GM03348 (cell line): ENCODE measurements at regions not wholly inside any gene's neighbourhood (a gene's known extent, or its start where the extent isn't known, plus 50 kb on each side); places are given as distances from the start of the nearest gene placed in this dataset.
"Not testable (repeated sequence)": the region's sequence is repeated elsewhere in the genome, so short reads cannot be mapped to it uniquely, and the experiment has no call there.

Source experiments
- DNase-seq: peaks from one replicate; pipeline ENCODE4 v3.0.0; 2012; ENCODE audit warnings: low spot score

DNA sequence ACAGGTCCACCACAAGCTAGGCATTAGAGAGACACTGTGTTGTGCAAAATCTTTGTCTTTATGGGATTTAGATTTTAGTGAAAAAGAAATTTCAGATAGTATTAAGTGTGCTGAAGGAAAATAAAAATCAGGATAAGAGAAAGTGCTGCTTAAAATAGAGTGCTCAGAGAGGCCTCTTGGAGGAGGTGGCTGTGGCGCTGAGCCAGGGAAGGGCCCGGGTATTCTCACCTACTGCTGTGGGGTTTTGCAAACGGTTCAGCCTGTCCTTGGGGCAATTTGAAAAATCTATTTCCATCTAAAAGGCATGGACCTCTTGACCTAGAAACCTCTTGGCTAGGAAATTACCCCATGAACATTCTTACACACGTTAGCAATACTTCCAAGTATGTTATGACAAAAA, 267.7 kb downstream of the TJP1 start:
- DNase-seq, result no peak

DNA sequence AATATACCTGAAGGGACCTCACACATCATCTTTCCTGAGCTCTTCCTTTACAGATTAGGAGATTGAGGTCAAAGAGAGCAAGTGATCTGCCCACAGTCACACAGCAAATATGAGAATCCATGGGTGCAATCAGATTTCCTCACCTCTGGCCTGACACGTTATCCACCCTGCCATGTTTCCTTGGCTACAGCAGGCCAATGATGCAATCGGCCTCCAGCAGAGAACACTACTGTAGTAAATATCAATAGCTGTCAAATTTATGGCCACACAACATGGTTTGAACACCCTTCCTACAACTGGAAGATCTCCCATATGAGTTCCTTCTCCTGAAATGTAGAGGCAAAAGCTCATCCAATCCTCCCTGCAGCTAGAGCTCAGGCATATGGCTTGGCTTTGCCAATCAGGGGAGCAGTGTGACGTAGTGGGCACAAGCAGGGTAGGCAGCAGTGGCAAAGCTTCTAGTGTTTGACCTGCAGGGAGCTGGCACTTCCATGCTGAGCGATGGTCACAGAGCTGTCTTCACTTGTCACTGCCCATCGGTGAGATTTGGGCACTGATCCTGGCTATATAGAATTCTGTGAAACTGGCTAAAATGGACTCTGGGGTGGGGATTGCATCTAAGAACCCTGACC, 271.3 kb downstream of the TJP1 start:
- DNase-seq, result no peak

DNA sequence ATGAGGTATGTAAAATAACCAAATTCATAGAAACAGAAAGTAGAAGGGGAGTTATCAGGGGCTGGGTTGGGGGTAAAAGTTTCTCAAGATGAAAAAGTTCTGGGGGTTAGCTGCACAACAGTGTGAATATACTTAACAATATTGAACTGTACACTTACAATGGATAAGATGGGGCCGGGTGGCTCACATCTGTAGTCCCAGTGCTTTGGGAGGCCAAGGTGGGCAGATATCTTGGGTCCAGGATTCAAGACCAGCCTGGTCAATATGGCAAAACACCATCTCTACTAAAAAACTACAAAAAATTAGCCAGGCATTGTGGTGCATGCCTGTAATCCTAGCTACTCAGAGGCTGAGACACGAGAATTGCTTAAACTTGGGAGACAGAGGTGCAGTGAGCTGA, 274.3 kb downstream of the TJP1 start:
- no peak for DNase-seq

DNA sequence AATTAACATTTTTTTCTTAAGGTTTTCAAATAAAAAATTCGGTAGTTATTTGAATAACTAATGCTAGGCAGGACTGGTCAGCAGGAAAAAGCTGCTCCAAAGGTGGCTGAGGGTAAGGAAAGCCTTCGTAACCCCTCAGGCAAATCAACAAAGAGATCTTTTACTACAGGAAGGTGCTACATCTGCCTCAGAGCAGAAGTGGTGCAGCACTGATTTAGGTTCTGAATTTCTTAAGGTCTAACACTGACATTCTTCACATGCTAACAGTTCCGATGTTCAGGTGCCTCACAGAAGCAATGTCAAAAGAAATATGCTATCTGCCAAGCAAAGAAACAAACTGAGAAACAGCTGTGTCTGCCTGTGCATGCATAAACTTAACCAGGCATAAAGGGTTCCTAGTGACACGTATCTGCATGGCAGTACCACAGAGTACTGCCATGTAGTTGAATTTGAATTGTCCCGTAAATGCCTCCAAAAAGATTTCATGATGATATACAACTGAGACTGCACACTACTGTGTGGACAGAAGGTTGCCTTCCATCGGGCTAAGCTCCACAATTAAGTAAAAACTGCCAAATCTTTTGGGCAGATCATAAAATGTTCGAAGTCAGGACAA, 275.0 kb upstream of the NSMCE3 start:
- DNase-seq, result no peak

DNA sequence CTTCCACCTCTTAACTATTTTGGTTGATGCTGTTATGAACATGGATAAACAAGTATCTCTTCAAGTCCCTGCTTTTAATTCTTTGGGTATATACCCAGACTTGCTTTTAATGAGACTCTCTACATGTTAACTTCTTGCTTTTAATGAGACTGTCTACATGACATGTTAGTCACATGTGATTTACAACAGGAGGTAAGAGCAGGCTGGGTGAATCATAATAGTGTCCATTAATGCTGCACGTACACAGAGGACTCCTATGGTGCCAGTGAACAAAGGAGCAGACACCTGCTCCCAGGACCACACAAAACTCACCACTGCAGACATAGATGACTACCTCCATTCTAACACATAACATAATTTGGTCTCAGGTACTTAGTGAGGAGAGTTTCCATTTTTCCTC, 273.4 kb upstream of the NSMCE3 start:
- no peak for DNase-seq

DNA sequence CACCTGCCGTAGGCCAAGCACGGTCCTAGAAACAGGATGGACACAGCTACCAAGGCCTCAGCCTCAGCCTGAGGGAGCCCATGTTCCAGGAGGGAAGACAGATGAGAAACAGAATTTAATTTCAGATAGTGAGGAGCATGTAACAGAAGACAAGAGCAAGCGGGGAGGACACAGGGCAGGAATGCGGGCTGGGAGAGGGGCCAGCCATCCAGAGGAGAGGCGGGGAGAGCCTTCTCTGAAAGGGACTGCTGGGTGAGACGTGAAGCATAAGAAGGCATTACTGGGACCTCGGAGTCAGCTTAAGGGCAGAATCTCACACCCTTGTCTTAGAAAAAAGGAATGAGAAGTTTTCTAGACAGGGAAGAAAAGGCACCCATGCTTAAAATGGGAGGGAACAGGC, 271.7 kb upstream of the NSMCE3 start:
- DNase-seq, result no peak

DNA sequence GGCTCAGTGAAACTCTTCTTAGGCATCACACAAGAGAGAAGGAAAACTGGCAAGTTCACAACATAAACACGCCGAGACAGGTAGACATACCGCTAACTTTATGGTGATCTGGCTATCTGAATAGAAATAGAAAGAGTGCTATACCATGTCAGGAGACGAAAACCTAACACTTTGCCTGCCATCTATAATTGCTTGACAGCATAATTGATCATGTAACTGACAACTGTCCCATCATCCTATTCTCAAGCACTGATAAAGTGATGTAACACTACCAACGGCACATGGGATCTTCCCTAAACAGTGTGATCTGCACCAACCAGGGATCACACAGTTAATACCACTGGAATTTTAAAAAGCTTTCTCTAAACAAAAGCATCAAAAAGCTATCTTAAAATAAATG, 270.9 kb upstream of the NSMCE3 start:
- no peak for DNase-seq

DNA sequence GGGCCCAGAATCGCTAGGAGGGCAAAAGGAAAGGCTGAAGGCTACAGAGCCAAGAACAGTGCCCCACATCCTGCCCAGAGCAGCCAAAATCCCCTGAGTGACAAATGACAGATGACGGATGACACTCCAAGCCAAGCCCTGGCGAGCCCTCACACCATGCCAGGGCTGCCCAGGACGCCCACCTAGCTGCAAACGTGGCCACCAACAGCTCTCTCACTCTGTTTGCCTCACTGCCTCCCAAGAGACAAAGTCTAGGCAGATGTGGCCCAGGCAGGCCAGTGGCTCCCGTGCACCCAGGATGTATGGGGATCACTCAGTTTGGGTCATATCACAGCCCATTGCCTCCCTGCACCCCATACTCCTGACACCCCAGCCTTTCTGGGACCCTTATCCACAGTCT, 270.1 kb upstream of the NSMCE3 start:
- DNase-seq, result no peak

DNA sequence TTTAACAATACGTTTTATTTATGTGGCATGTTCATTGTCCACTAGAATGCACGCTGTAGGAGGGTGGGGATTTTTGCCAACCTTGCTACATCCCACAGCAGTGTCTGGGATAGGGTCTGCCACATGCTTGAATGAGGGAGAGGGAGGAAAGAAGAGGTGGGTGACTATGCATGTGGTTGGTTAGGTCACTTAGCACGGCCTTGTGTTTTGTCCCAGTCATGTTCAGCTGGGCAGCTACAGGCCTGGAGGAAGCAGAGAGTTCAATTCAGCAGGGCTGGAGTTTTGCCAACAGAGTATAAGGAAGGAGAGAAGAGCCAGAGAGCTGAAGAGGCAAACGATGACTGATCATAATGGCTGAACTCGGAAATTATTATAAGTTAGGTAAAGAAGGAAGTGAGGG, 268.4 kb upstream of the NSMCE3 start:
- no peak for DNase-seq

DNA sequence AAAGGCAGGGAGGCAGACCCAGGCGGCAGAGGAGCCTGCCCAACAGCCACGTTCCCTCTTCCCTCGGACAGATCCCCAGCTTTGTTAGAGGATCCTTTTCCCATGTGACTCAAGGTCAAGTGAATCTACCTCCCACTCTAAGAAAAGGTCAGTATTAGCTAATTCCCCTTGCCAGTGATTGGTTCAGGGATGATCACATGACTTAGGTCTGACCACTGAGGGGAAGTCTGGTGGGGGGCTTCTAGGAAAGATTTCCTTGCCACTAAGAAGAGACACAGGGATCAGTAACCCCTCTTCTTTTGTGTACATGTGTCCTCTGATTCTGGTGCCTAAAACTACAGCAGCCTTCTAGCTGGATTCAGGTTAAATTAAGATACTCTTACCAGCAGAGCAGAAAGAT, 266.3 kb upstream of the NSMCE3 start:
- DNase-seq, result no peak

DNA sequence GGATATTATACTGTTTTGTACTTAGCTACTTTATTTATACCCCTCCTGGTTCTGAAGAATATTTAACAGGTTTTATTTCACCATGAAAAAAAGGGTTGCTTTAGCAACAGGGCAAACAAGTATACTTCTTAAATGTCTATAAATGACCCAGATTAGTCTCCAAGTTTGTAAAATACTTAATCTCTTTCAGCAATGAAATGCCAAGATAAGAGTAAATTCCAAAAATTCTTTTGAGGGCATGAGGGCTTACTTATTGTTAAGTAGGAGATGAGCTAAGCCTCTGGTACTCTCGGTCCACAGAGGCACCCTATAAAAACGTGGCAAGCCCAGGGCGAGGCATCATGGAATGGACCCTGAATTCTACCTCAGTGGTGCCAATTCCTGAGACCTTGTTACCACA, 264.8 kb upstream of the NSMCE3 start:
- DNase-seq, result no peak

DNA sequence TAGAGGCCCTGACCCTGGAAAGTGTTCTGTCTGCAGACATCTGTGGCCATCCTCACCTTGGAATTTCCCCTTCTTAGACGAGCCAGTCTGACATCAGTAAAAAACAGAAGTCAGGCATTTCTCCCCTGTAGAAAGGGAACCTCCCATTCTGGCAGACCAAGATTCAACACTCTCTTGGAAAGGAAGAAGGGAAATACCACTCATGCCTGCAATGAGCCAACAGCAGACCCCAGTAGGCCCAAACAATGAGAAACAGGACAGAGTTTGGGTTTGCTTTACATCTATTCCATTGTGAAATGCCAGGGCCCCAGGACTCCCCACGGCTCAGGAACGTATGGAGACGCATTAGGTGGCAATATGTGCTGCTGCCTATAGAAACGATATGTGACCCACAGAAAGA, 264.0 kb upstream of the NSMCE3 start:
- no peak for DNase-seq

DNA sequence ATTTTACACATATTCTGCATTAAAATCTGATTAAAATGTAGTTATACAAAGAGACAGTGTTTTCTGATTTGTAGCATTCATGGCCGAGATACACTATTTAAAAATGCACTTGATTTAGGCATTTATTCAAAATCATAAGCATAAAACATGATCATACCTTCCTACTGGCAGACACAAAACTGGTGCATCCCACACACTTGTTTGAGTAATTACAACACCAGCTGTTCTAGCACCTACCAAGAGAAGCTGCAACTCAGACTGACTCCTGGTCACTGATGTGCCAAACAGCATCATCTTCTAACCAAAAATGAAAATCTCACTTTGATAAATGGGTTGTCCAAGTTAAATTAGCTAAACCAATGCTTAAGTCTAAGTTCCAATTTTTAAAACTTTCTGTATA, 262.7 kb upstream of the NSMCE3 start:
- DNase-seq, result no peak

DNA sequence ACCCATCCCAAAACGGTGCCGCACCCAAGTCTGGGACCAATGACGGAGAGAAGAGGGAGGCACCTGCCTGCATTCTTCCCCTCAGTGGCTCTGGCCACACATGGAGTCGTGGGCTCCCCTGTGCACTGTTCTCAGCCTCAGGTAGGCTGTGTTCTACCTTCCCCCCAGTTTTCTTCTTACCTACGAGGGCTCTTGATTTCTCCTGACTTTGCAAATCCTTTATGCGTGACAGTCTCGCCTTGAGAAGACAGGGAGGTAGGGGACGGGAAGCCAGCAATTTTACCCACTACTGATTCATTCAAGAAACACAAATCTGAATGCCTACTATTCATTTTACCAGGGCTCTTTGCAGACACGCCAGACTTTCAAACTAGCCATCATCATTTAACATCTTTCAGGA, 261.3 kb upstream of the NSMCE3 start:
- no peak for DNase-seq

DNA sequence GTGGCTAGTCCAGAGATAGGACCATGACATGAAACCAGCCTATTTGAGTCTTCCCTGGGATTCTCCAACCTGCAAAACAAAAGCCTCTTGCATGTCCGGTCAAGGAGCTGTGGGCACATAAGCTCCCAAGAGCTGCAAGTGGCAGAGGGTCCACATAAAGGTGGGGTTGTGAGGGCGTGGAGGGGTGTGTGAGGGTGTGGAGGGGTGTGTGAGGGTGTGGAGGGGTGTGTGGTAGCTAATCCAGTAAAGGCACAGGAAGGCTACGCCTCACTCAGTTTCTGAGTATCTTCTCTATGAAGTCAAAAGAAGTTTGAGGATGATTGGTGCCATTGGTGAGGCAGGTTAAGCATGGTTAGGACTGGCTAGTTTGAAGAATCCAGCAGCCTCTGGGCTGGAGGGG, 259.4 kb upstream of the NSMCE3 start:
- no peak for DNase-seq

DNA sequence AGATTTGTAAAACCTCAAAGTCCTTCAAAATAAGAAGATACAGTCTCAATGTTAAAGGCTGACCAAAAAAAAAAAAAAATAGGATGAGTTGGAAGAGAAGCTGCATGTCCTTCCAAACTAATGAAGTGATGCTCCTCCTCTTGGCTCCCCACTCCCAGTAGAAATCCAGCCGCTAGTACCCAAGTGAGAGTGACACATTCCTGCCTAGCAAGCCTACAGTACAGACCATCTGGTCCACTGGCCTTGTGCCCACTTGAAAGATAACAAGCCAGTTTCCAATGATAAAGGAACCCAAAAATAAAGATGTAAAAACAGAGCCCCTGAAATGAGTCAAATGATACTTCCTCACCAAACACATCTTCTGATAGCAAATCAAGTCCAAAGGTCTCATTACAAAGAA, 258.7 kb upstream of the NSMCE3 start:
- DNase-seq, result no peak

DNA sequence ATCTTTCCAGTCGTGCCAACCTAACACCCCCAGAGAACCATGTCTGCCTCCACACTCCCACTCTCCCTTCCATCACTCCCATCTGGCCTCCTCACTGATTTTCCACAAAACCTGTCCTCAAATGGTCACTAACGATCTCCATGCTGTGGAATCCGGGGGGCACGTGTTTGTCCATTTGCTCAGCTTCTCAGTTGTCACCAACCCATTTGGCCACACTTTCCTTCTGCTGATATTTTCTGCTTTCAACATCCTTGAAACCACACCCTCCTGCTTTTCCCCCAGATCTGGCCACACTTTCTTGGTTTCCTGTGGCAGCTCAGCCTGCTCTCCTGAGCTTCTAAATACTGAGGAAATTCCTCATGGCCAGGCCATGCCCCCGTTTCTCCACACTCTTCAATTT, 257.2 kb upstream of the NSMCE3 start:
- DNase-seq, result no peak

DNA sequence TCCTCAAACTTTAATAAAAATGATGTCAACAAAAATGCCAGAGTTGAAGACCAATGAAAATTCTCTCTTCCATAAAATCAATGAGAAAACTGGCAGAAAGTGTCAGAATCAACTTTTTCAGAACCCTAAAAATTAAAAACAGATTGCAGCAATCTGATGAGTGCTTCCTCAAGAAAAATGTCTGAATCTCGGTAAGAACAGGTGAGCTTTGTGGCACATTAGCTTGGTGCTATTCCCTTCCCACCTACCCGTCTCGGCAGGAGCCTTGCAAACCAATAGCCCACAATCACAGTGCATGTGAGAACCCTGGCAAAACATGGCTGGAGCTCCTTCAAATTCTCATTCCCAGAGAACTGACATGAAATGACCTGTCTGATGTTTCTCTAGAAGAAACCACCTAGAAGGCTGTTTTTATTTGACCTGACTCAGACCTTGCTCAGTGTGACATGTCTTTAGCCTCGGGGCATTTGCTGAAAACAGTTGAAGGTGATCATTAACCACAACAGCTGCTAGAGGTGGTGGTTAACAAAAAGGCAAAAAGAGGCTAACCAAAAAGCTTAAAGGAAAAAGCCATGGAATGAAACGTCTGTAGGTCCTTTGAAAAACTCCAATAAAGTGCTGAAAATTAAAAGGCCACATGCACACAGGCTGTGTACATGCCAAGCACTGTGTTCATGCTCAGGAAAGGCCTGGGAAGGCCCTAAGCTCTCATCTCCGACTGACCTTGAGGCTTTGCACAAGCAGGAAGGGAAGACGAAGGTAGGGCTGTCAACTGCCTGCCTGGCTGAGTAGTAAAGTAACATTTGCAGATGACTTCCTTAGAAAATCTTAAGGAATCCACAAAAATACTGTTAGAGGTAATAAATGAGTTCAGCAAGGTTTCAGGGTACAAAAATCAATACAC, 253.0 kb upstream of the NSMCE3 start:
- no peak for DNase-seq

DNA sequence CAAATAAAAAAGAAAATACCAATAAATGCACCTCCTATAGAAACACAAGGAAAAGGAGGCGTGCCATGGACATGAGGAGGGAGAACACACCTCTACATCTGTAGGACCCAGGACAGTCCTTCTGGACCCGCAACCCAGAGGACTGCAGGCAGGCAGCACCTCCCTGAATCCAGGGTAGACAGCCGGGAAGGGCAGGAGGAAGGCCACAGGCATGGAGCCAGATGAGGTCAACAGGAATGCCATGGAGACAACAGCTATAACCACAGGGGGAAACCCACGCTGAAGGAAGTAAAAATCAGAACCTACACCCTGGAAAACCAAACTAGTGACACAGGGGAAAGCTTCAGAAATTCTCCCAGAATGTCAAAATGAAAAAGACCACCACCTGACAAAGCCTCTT, 248.8 kb upstream of the NSMCE3 start:
- DNase-seq, result no peak

DNA sequence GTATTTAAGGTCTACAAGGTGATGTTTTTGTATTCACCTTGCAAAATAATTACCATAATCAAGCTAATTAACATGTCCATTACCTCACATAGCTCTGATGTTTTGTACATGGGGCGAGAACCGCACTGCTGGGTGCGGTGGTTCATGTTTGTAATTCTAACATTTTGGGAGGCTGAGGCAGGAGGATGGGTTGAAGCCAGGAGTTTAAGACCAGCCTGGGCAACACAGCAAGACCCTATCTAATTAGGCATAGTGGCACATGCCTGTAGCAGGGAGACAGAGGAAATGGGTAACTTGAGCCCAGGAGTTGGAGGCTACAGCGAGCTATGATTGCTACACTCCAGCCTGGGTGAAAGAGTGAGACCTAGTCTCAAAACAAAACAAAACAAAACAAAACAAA, 248.2 kb upstream of the NSMCE3 start:
- no peak for DNase-seq

DNA sequence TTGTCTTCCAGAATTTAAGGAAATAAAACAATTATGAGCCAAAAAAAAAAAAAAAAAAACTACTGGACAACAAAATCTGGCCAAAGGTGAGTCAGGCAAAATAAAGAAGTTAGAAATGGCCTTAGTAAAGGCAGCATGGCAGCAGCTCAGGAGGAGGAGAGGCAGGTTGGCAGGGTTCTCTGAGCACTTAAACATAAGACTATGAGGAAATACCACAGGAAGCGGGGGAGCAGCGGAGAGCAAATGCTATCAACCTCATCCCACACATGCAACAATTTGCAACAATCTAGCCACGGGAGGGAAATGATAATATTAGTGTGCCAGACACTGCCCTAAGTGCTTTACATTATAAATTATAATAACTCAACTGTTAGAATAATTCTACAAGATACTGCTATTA, 247.3 kb upstream of the NSMCE3 start:
- no peak for DNase-seq

DNA sequence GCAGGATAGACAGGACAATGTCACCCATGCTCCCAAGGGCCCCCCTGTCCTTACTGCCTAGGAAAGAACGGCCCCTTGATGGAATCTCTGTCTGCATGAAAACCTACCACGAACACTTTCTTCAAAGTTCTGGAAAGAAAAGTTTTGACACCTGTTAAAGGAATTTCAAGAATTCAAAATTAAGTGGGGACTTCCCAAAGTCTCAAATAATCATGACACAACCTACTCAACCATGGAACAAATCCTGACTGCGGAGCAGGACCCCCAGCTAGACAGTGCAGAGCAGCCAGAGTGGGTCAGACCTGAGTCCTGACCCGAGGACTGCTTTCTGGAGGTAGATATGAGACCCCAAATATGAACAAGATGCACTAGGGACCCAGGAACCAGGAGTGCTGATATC, 245.3 kb upstream of the NSMCE3 start:
- DNase-seq, result no peak

DNA sequence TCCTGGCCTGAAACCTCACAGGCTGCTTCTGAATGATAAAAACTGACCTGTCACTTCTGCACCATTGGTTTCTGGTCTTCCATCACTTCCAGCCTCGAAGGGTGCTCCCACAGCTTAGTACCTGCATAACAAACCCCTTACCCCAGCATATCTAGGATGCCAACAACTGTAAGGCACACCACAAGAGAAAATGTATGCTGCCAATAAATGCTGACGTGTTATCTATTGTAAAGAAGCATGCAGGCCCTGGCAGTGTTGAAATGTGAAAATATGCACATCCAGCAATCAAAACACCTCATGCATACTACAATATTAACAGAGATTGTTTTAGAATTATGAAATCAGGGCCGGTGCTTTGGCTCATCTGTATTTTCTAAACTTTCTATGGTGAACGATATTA, 242.0 kb upstream of the NSMCE3 start:
- no peak for DNase-seq

DNA sequence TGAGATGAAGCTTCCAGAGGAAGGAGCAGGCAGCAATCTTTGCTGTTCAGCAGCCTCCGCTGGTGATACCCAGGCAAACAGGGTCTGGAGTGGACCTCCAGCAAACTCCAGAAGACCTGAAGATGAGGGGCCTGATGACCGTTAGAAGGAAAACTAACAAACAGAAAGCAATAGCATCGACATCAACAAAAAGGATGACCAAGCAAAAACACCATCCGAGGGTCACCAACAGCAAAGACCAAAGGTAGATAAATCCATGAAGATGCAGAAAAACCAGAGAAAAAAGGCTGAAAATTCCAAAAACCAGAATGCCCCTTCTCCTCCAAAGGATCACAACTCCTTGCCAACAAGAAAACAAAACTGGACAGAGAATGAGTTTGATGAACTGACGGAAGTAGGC, 235.9 kb upstream of the NSMCE3 start:
- not testable (repeated sequence) for DNase-seq
